ENCODE measurements at regions not wholly inside any gene's neighbourhood (a gene's known extent, or its start where the extent isn't known, plus 50 kb on each side); places are given as distances from the start of the nearest gene placed in this dataset.
A peak's percentile ranks its signal among the peaks of the same experiment; 100 is the strongest.

GRCh38 chr10:90168244-90168643 lies 466.9 kb downstream of the KIF20B start:
- no peak overlapping the region for H3K4me3 Mint-ChIP-seq
- H3K36me3 Mint-ChIP-seq (ENCODE audit: low read depth), result no peaks in the 10 kb centered on the region
- peaks cover 6% of the 10 kb centered on the region for H3K9me3 Mint-ChIP-seq
- no peaks in the 10 kb centered on the region for H3K4me1 Mint-ChIP-seq
- ATAC-seq (replicated peaks), result no peak
- peaks cover 4% of the 10 kb centered on the region for H3K27me3 Mint-ChIP-seq
- no peak overlapping the region for H3K27ac Mint-ChIP-seq

- Mint-ChIP-seq H3K4me1 (no peaks in the 10 kb centered on the region), H3K36me3 (ENCODE audit: low read depth) (no peaks in the 10 kb centered on the region), H3K27me3 (peaks cover 4% of the 10 kb centered on the region), H3K9me3 (peaks cover 4% of the 10 kb centered on the region), H3K27ac (no peak overlapping the region), H3K4me3 (no peak overlapping the region)
- ATAC-seq (replicated peaks), result peak; percentile 18
Measured at GRCh38 chr10:90171014-90171722, 469.8 kb downstream of the KIF20B start.

- Mint-ChIP-seq H3K36me3 (ENCODE audit: low read depth) (no peaks in the 10 kb centered on the region), H3K9me3 (peaks cover 7% of the 10 kb centered on the region), H3K4me3 (no peak overlapping the region), H3K4me1 (no peaks in the 10 kb centered on the region), H3K27ac (no peak overlapping the region), H3K27me3 (peaks cover 8% of the 10 kb centered on the region)
- no peak for ATAC-seq (replicated peaks)
Measured at GRCh38 chr10:90174531-90174930, 473.1 kb downstream of the KIF20B start.

GRCh38 chr10:90175161-90175681 lies 473.8 kb downstream of the KIF20B start:
- peaks cover 11% of the 10 kb centered on the region for H3K9me3 Mint-ChIP-seq
- no peak for ATAC-seq (replicated peaks)
- H3K27me3 Mint-ChIP-seq, result peaks cover 4% of the 10 kb centered on the region
- H3K36me3 Mint-ChIP-seq (ENCODE audit: low read depth), result no peaks in the 10 kb centered on the region
- no peaks in the 10 kb centered on the region for H3K4me1 Mint-ChIP-seq
- no peak overlapping the region for H3K27ac Mint-ChIP-seq
- H3K4me3 Mint-ChIP-seq, result no peak overlapping the region

GRCh38 chr10:90179696-90180407 lies 478.5 kb downstream of the KIF20B start:
- peaks cover 8% of the 10 kb centered on the region for H3K9me3 Mint-ChIP-seq
- H3K4me1 Mint-ChIP-seq, result no peaks in the 10 kb centered on the region
- no peak for ATAC-seq (replicated peaks)

GRCh38 chr10:90180886-90181691 lies 479.7 kb downstream of the KIF20B start:
- H3K36me3 Mint-ChIP-seq (ENCODE audit: low read depth), result no peaks in the 10 kb centered on the region
- peaks cover 8% of the 10 kb centered on the region for H3K9me3 Mint-ChIP-seq
- H3K4me3 Mint-ChIP-seq, result no peak overlapping the region
- H3K27ac Mint-ChIP-seq, result no peak overlapping the region
- no peak for ATAC-seq (replicated peaks)
- peaks cover 4% of the 10 kb centered on the region for H3K27me3 Mint-ChIP-seq
- no peaks in the 10 kb centered on the region for H3K4me1 Mint-ChIP-seq

More at GRCh38 chr10:90179696-90180407, 478.5 kb downstream of the KIF20B start:
- Mint-ChIP-seq H3K36me3 (ENCODE audit: low read depth) (no peaks in the 10 kb centered on the region), H3K27ac (no peak overlapping the region), H3K27me3 (peaks cover 4% of the 10 kb centered on the region), H3K4me3 (no peak overlapping the region)

GRCh38 chr10:90192825-90193224 lies 491.4 kb downstream of the KIF20B start:
- H3K9me3 Mint-ChIP-seq, result no peaks in the 10 kb centered on the region
- no peaks in the 10 kb centered on the region for H3K36me3 Mint-ChIP-seq (ENCODE audit: low read depth)
- H3K27me3 Mint-ChIP-seq, result no peaks in the 10 kb centered on the region
- ATAC-seq (replicated peaks), result no peak
- no peak overlapping the region for H3K4me3 Mint-ChIP-seq
- H3K27ac Mint-ChIP-seq, result no peak overlapping the region
- H3K4me1 Mint-ChIP-seq, result no peaks in the 10 kb centered on the region

- H3K27me3 Mint-ChIP-seq, result no peaks in the 10 kb centered on the region
- no peaks in the 10 kb centered on the region for H3K4me1 Mint-ChIP-seq
- no peaks in the 10 kb centered on the region for H3K36me3 Mint-ChIP-seq (ENCODE audit: low read depth)
- no peak for ATAC-seq (replicated peaks)
- no peak overlapping the region for H3K27ac Mint-ChIP-seq
- no peak overlapping the region for H3K4me3 Mint-ChIP-seq
- no peaks in the 10 kb centered on the region for H3K9me3 Mint-ChIP-seq
Measured at GRCh38 chr10:90193240-90193985, 492.0 kb downstream of the KIF20B start.

GRCh38 chr10:90195288-90195840 lies 494.0 kb downstream of the KIF20B start:
- Mint-ChIP-seq H3K9me3 (no peaks in the 10 kb centered on the region), H3K4me3 (no peak overlapping the region), H3K36me3 (ENCODE audit: low read depth) (no peaks in the 10 kb centered on the region), H3K27ac (no peak overlapping the region), H3K27me3 (no peaks in the 10 kb centered on the region), H3K4me1 (no peaks in the 10 kb centered on the region)
- no peak for ATAC-seq (replicated peaks)

- Mint-ChIP-seq H3K27ac (no peak overlapping the region), H3K4me3 (no peak overlapping the region), H3K27me3 (no peaks in the 10 kb centered on the region), H3K36me3 (ENCODE audit: low read depth) (no peaks in the 10 kb centered on the region), H3K4me1 (no peaks in the 10 kb centered on the region), H3K9me3 (no peaks in the 10 kb centered on the region)
- no peak for ATAC-seq (replicated peaks)
Measured at GRCh38 chr10:90197766-90198165, 496.4 kb downstream of the KIF20B start.

- ATAC-seq (replicated peaks), result no peak
- Mint-ChIP-seq H3K27ac (no peak overlapping the region), H3K9me3 (no peaks in the 10 kb centered on the region), H3K36me3 (ENCODE audit: low read depth) (no peaks in the 10 kb centered on the region), H3K4me1 (no peaks in the 10 kb centered on the region), H3K4me3 (no peak overlapping the region), H3K27me3 (no peaks in the 10 kb centered on the region)
Measured at GRCh38 chr10:90199093-90199492, 497.7 kb downstream of the KIF20B start.

GRCh38 chr10:90199513-90199912 lies 498.1 kb downstream of the KIF20B start:
- Mint-ChIP-seq H3K27me3 (no peaks in the 10 kb centered on the region), H3K27ac (no peak overlapping the region), H3K4me3 (no peak overlapping the region), H3K36me3 (ENCODE audit: low read depth) (no peaks in the 10 kb centered on the region), H3K9me3 (no peaks in the 10 kb centered on the region), H3K4me1 (no peaks in the 10 kb centered on the region)
- ATAC-seq (replicated peaks), result no peak

GRCh38 chr10:90204131-90204955 lies 503.0 kb downstream of the KIF20B start:
- H3K9me3 Mint-ChIP-seq, result no peaks in the 10 kb centered on the region
- H3K4me3 Mint-ChIP-seq, result no peak overlapping the region
- no peaks in the 10 kb centered on the region for H3K27me3 Mint-ChIP-seq
- H3K27ac Mint-ChIP-seq, result no peak overlapping the region
- H3K36me3 Mint-ChIP-seq (ENCODE audit: low read depth), result no peaks in the 10 kb centered on the region
- no peaks in the 10 kb centered on the region for H3K4me1 Mint-ChIP-seq
- ATAC-seq (replicated peaks), result no peak

Measured in activated T-helper 17 cell treated with anti-CD3 and anti-CD28 coated beads, Interleukin-2, amount 50 U/mL, for 72 hours (primary cell).